ENCODE measurements at regions not wholly inside any gene's neighbourhood (a gene's known extent, or its start where the extent isn't known, plus 50 kb on each side); places are given as distances from the start of the nearest gene placed in this dataset.

DNA sequence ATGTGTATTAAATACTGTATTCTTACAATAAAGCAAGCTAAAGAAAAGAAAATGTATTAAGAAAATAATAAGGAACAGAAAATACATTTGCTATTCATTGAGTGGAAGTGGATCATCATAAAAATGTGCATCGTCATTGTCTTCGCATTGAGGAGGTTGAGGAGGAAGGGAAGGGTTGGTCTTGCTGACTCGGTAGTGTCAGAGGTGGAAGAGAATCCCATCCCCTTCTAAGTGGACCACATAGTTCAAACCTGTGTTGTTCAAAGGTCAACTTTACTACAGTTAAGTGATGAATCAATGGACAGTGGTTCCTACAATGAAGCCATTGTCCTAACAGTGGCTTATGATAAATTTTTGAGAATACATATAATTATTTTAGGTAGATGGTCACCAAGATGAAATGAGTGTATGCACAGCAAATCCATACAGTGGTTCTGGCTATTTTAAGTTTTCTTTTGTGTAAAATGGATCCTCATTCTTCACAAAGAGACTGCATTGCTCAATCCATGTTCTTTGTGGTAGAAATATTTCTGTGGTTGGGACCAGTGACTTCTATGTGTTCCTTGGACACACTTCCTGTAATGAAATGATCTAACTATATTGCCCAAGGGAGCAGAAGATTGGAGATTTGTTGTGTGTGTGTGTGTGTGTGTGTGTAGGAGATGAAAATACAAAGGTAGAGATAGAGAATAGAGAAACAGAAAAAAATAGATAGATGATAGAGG lies 556.4 kb upstream of the AMELY start:
- DNase-seq (ENCODE audit: low read depth, low spot score): no peak
- H3K27ac ChIP-seq: peak overlapping the region; percentile 94

DNA sequence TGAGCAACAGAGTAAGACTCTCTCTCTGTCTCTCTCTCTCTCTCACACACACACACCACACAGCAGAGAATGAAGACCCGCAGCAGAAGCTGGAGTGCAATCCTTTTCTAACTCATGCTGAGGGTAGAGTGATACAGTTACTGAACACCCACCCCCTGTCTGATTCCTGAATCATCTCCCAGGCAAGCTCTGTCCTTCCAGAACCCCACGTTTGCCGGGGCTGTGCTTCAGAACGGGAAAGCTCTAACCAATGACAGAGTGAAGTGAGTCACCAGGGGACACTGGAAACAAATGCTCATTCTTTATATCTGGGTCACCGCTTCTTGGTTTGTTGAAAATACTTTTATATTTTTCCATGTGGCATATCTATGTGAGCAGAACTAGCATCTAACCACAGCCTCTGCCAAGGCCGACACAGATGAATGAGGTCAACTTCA lies 553.7 kb upstream of the AMELY start:
- DNase-seq (ENCODE audit: low read depth, low spot score): no peak
- H3K27ac ChIP-seq: peak overlapping the region; percentile 94

DNA sequence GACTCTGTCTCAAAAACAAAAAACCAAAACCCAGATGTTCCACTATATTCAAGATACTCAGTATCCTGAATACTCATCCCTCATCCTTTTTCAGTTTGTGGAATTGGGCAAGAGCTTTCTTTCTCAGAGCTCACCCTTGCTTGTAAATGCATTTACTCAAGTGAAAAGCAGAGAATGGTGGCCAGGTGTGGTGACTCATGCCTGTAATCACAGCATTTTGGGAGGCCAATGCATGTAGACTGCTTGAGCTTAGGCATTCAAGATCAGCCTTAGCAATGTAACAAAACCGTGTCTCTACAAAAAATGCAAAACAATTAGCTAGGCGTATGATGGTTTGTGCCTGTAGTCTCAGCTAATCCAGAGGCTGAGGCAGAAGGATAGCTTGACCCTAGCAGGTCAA lies 553.2 kb upstream of the AMELY start:
- peak overlapping the region; percentile 94 for H3K27ac ChIP-seq
- DNase-seq (ENCODE audit: low read depth, low spot score): no peak

- no peak for DNase-seq (ENCODE audit: low read depth, low spot score)
- H3K27ac ChIP-seq: peak overlapping the region; percentile 94
Measured at GRCh38 chrY:7463711-7464110, 552.2 kb upstream of the AMELY start.

DNA sequence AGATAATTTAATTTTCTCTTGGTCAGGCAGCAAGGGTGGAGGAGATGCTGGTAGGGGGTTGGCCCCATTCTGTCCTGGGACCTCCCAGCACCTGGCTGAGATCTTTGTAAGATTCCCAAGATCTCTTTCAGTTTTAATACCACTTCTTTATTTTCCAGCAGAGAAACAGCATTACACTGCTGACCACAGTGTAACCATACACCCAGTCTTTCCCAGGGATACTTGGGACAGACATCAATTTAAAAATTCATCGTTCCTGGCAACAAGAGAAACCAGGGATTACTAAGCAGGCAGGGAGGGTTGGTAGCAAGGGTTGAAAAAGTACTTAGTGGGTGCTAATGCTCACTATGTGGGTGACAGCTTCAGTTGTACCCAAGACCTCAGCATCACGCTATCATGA lies 551.6 kb upstream of the AMELY start:
- H3K27ac ChIP-seq: peak overlapping the region; percentile 94

GRCh38 chrY:7462657-7463056 lies 551.1 kb upstream of the AMELY start:
- DNase-seq (ENCODE audit: low read depth, low spot score): no peak

More for the DNA sequence above, 551.6 kb upstream of the AMELY start:
- DNase-seq (ENCODE audit: low read depth, low spot score): no peak

GRCh38 chrY:7461873-7462525 lies 550.4 kb upstream of the AMELY start:
- peak; percentile 79 for DNase-seq (ENCODE audit: low read depth, low spot score)
- peak overlapping the region; percentile 94 for H3K27ac ChIP-seq

More at GRCh38 chrY:7462657-7463056, 551.1 kb upstream of the AMELY start:
- H3K27ac ChIP-seq: peak overlapping the region; percentile 94

DNA sequence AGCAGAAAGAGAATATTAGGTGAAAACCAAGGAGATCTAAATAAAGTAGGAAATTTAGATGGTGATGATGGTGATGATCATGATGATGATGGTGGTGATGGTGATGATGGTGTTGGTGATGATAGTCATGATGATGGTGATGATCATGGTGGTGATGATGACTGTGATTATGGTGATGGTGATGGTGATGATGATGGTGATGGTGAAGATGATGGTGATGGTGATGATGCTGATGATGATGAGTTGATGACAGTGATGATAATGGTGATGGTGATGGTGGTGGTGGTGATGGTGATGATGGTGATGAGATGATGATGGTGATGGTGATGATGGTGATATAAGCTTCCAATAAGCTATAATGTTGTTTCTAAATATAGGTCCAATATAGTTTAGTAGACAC lies 548.2 kb upstream of the AMELY start:
- no peak for DNase-seq (ENCODE audit: low read depth, low spot score)
- peak overlapping the region; percentile 94 for H3K27ac ChIP-seq

- H3K27ac ChIP-seq: peak overlapping the region; percentile 81
- DNase-seq (ENCODE audit: low read depth, low spot score): no peak
Measured at GRCh38 chrY:7458301-7459078, 546.9 kb upstream of the AMELY start.

GRCh38 chrY:7457286-7458015 lies 545.9 kb upstream of the AMELY start:
- H3K27ac ChIP-seq: peak overlapping the region; percentile 81
- no peak for DNase-seq (ENCODE audit: low read depth, low spot score)

GRCh38 chrY:7455626-7456025 lies 544.1 kb upstream of the AMELY start:
- no peak for DNase-seq (ENCODE audit: low read depth, low spot score)
- peak overlapping the region; percentile 81 for H3K27ac ChIP-seq

- no peak for DNase-seq (ENCODE audit: low read depth, low spot score)
- peak overlapping the region; percentile 95 for H3K27ac ChIP-seq
Measured at GRCh38 chrY:7453336-7453735, 541.8 kb upstream of the AMELY start.

GRCh38 chrY:7452246-7452645 lies 540.7 kb upstream of the AMELY start:
- no peak for DNase-seq (ENCODE audit: low read depth, low spot score)
- H3K27ac ChIP-seq: peak overlapping the region; percentile 95

DNA sequence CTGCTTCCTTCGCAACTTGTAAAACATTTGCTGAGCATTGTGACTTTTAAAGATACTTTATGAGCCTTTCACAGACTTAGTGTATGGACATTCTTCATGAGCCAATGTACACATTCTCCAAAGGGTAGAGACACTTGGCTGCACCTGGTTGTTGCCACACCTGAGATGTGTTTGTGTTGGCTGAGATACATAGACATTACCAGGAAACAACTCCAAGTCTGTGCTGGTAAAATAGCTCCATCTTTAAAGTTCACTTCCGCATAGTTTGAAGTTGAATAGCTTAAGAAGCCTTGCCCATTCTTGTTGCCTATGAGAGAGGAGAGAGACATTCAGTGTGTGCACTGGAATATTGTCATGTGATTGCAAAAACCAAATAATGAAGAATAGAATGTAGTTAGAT lies 538.3 kb upstream of the AMELY start:
- peak; percentile 92 for DNase-seq (ENCODE audit: low read depth, low spot score)
- peak overlapping the region; percentile 95 for H3K27ac ChIP-seq

GRCh38 chrY:7448687-7449086 lies 537.1 kb upstream of the AMELY start:
- H3K27ac ChIP-seq: peak overlapping the region; percentile 95
- DNase-seq (ENCODE audit: low read depth, low spot score): no peak

DNA sequence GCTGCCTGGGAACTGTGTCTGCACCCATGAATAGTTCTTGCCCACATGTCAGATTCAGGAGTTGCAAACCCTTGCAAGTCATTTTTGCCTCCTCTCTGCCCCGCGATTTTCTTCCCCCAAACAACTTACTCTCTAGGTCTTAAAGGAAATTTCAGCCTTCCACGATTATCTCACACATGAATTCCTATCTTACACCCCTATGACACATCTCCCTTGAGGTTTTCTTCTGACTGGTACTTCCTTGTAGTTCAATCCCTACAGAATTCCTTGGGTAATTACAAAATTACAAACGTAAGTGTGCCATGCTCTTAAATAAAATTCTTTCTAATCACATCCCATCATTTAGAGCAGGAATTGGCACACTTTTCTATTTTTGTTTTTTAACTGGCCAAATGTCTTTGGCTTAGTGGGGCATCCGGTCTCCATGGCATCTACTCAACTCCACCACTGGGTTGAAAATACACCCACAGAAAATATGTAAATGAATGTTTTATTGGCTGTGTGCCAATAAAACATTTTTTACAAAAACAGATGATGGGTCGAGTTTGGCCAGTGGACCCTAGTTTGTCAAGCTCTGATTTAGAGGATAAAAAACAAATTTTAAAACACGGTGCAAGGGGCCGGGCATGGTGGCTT lies 536.4 kb upstream of the AMELY start:
- no peak for DNase-seq (ENCODE audit: low read depth, low spot score)
- peak overlapping the region; percentile 95 for H3K27ac ChIP-seq

DNA sequence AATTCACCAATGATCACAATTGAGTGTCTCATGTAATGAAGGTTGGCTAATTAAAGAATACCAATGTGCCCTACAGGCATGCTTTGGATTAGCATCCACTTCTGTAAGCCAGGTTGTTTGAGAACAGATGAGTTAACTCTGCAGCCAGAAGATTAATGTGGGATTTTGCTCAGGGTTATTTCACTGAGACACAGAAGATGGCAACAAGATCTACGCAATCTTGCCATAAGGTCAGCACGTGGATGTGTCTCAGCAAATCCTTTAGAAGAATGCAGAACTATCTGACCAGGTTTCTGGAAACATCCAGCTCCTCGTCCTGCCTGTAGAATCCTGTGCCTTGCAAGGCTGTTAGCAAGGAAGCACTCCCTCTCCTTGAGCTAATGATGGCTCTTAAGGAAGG lies 532.6 kb upstream of the AMELY start:
- H3K27ac ChIP-seq: no peak overlapping the region
- no peak for DNase-seq (ENCODE audit: low read depth, low spot score)

GRCh38 chrY:7440796-7441530 lies 529.4 kb upstream of the AMELY start:
- no peak for DNase-seq (ENCODE audit: low read depth, low spot score)
- H3K27ac ChIP-seq: no peak overlapping the region

GRCh38 chrY:7437086-7437485 lies 525.5 kb upstream of the AMELY start:
- H3K27ac ChIP-seq: peak overlapping the region; percentile 34
- no peak for DNase-seq (ENCODE audit: low read depth, low spot score)

All from epithelial cell of prostate (primary cell).